Rectal smooth muscle tissue (tissue), 1 donor: ENCODE measurements at regions not wholly inside any gene's neighbourhood (a gene's known extent, or its start where the extent isn't known, plus 50 kb on each side); places are given as distances from the start of the nearest gene placed in this dataset.
A peak's percentile ranks its signal among the peaks of the same experiment; 100 is the strongest.
"Not testable (repeated sequence)": the region's sequence is repeated elsewhere in the genome, so short reads cannot be mapped to it uniquely, and the experiment has no call there.

Experiments used
- H3K27ac ChIP-seq: one replicate; pipeline ENCODE4 v1.7.0; 2013; ENCODE audit warnings: low read depth, low read length, inconsistent platforms
- H3K27me3 ChIP-seq: one replicate; pipeline ENCODE4 v1.7.0; 2013; ENCODE audit warnings: low read length; ENCODE audit not compliant: control insufficient read depth, insufficient read depth
- H3K36me3 ChIP-seq: one replicate; pipeline ENCODE4 v1.7.0; 2013; ENCODE audit warnings: low read length; ENCODE audit not compliant: control insufficient read depth, insufficient read depth
- H3K4me1 ChIP-seq: one replicate; pipeline ENCODE4 v1.7.0; 2013; ENCODE audit warnings: low read length; ENCODE audit not compliant: control insufficient read depth, insufficient read depth
- H3K4me3 ChIP-seq: one replicate; pipeline ENCODE4 v1.7.0; 2013; ENCODE audit warnings: low read length
- H3K9ac ChIP-seq: one replicate; pipeline ENCODE4 v1.7.0; 2013; ENCODE audit warnings: low read length

DNA sequence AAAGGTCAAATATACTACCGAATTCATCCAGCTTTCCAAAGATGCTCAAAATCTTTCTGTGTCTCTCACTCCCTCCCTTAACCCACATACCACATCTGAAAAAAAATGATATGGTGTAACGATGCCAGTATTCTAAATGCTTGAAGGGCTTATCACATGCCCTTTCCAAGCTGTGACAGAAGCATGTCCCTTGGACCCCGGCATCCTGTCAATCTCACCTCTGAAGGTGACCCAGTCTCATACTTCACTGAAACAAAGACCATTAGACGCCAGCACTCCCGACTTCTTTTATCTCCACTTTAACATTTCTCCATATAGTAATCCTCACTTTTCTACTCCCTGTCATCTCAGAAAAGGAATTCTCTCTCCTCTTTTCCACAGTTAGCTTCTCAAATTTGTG lies 130.8 kb downstream of the KBTBD2 start:
- not testable (repeated sequence) for H3K27me3 ChIP-seq, H3K36me3 ChIP-seq, H3K4me3 ChIP-seq, H3K27ac ChIP-seq, H3K4me1 ChIP-seq, H3K9ac ChIP-seq

- H3K36me3 ChIP-seq, H3K27me3 ChIP-seq, H3K4me3 ChIP-seq, H3K9ac ChIP-seq, H3K27ac ChIP-seq, H3K4me1 ChIP-seq: not testable (repeated sequence)
These were observed 131.7 kb downstream of the KBTBD2 start for GRCh38 chr7:32759859-32760258.

GRCh38 chr7:32753872-32754271 lies 137.7 kb downstream of the KBTBD2 start:
- not testable (repeated sequence) for H3K36me3 ChIP-seq, H3K4me3 ChIP-seq, H3K4me1 ChIP-seq, H3K9ac ChIP-seq, H3K27me3 ChIP-seq, H3K27ac ChIP-seq

DNA sequence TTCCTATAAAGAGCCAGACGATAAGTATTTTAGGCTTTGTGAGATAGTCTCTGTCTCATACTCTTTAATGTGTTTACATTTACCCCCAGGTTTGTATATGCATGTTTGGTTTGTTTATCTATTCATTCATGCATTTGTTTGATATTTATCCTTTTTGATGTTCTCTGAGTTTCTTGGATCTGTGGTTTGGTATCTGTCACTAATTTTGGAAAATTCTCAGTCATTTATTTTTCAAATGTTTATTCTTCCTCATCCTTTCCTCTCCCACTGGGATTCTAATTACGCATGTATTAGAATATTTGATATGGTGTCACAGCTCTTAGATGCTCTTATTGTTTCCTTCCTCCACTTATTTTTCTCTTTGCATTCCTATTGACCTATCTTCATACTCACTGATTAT lies 143.2 kb downstream of the KBTBD2 start:
- H3K4me3 ChIP-seq, H3K4me1 ChIP-seq: not testable (repeated sequence)

DNA sequence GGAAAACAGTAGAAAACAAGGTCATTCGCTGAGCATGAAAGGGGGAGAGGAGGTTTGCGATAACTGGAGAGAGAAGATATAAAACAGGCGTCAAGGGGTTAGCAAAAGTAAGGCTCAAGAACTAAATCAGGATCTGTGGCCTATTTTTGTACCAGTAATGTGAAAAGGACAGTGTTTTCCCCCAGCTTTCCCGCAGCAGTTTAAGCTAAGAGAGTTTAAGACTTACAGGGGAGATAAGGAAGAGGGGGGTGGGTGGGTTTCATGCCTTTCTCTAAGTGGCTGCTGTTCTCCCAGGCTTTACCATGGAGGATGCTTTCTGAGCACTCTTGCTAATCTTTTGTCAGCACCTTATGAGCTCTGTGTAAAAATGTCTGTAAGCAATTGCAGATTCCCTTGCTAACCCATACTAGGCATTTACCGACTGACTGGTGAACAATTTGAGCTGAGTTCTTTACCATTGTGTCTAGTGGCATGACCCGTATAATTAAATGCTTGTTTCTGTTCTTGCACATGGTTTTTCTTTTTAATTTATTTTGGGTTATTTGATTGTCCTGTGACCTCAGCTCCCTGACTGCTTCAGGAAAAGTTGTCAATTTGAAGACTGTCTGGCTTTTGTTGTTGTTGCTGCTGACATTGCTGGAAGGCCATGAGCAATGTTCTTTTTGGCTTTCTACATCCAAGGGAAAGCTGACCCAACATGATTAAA lies 144.0 kb downstream of the KBTBD2 start:
- H3K27ac ChIP-seq, H3K4me3 ChIP-seq, H3K4me1 ChIP-seq, H3K9ac ChIP-seq, H3K27me3 ChIP-seq, H3K36me3 ChIP-seq: not testable (repeated sequence)

More for the DNA sequence above, 143.2 kb downstream of the KBTBD2 start:
- H3K36me3 ChIP-seq, H3K27me3 ChIP-seq, H3K9ac ChIP-seq, H3K27ac ChIP-seq: not testable (repeated sequence)

DNA sequence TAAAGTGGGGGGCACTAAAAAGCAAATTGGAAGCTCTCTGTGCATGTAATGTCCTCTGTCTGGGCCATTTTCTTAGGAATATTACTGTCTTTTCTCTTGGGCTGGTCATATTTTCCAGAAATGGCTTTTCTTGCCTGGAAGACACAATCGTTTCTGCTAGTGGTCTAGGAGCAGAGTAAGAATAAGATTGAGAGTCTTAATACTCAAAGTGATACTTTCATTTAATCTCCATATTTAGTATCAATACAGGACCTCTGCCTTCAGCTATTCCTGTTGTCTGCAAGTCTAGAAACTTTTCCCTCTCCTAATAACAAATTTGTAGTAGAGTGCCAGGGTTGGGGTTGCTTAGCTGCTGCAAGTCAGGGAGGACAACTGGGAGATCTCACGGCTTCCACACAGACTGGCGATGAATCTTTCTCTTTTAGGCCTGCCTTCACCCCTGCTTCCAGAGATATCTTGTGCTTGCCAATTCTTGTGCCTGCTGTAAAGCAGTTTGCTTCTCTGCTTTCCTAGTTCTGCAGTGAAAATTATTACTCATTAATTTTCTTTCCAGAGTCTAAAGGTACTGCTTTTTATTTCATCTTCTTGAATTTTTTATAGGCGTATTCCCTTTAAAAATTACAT lies 149.6 kb downstream of the KBTBD2 start:
- H3K4me3 ChIP-seq, H3K9ac ChIP-seq, H3K27me3 ChIP-seq, H3K36me3 ChIP-seq, H3K4me1 ChIP-seq: not testable (repeated sequence)
- H3K27ac ChIP-seq: peak overlapping the region; percentile 24

DNA sequence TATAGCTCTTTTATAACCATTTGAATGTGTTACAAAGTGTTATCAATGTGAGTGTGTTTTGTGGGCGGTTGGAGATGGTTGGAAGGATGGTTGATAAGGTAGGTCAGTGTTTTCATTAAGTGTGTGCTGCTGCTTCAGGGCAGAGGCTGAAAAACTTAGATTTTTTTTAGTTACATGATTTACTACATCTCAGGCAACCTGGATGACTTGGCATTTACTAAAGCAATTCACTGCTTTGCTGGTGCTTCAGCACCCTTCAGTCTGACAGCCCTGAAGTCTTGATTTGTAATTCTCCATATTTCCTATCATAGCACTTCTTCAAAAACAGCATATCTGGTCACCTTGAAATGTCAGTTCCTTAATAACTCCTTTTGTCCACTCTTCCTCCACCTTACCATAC lies 151.8 kb downstream of the KBTBD2 start:
- not testable (repeated sequence) for H3K27me3 ChIP-seq, H3K4me3 ChIP-seq, H3K36me3 ChIP-seq, H3K9ac ChIP-seq, H3K27ac ChIP-seq, H3K4me1 ChIP-seq

DNA sequence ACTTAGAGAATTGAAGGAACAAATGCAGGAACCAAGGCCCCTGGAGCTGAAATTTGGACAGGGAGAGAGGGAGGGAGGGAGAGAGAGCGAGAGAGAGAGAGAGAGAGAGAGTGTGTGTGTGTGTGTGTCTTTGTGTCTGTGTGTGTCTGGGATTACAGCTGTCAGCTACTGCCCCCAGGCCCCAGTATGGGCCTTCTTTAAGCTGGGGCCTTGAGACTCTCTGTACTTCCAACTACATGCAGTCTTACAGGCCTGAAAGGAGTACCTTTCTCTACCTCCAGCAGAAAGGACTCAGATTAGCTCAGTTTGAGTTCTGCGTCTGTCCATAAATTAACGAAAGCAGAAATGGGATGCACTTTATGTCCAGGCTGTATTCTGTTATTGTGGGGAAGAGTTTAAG lies 153.2 kb downstream of the KBTBD2 start:
- not testable (repeated sequence) for H3K36me3 ChIP-seq, H3K4me3 ChIP-seq, H3K9ac ChIP-seq, H3K27me3 ChIP-seq, H3K27ac ChIP-seq, H3K4me1 ChIP-seq

DNA sequence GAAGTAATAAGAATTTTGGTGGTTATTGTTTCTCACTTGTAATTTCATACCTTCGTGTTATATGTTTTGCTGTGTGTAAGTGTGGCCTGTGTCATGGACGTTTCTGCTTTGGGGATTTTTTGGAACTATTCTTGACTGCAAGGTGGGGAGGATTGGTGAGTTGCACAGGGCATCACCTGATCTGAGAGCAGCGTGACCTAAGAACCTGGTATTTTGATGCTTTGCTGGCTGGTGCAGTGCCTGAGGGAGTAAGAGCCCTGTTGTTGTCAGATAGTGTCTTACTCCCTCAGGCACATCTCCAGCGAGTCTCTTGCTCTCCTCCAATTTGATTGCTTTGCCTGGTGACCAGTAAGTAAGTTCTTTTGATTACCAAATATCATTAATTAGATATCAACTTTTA lies 158.8 kb downstream of the KBTBD2 start:
- not testable (repeated sequence) for H3K36me3 ChIP-seq, H3K4me3 ChIP-seq, H3K9ac ChIP-seq, H3K4me1 ChIP-seq, H3K27me3 ChIP-seq, H3K27ac ChIP-seq

DNA sequence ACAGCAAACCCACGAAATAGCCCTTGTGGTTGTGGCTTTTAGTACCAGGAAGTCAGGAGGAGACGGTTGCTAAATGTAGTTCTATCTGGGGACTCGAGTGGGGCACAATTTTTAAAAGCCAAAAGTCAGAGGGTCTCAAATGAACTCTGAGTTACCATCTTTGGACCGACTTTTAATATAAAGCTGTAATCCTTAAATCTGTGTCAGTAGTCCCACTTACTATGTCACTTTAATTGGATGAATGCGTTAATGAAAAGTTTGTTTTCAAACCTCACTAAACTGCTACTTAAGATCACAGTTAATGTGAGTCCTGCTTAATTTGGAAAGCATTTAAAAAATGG lies 162.3 kb downstream of the KBTBD2 start:
- not testable (repeated sequence) for H3K9ac ChIP-seq, H3K27ac ChIP-seq, H3K27me3 ChIP-seq, H3K36me3 ChIP-seq, H3K4me1 ChIP-seq
- H3K4me3 ChIP-seq: peak overlapping the region; percentile 21

DNA sequence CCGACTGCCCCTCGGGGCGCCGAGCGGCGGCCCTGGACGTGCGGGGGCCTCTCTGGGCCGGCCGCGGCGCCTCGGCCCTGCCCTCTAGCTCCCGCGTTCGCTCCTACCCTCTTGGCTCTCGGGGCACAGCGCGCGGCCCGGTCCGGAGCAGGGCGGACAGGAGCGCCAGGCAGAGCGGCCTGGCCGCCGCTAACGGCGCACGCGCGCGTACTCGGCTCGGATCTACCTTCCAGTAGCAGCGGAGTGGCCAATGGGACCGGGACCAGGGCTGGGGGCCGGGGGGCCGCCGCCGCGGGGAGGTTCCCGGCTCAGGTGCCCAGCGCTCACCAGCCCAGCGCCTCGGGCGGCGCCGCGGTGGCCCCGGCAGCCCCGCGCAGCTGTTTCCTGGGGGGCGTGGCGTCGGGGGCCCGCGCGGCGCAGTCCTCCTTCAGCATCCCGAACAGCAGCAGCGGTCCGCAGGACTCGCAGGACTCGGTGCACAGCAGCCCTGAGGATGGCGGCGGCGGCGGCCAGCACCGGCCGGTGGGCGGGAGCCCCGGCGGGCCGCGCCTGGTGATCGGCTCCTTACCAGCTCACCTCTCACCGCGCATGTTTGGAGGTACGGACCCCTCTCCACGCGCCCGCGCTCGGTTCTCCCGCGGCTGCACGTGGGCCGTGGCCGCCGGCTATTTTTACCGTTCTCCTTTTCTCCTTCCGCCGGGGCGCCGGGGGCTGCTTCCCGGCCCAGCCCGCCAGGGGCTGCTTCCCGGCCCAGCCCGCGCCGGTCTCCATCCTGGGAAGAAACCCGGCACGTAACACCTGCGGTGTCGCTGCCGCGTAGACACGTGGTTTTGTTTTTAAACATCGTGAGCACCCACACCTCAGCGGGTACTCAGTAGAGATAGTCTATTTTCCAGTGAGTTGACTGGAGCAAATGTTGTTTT lies 162.9 kb downstream of the KBTBD2 start:
- Histone ChIP-seq H3K4me3 (peak overlapping the region; percentile 66), H3K27ac (peak overlapping the region; percentile 77), H3K9ac (peak overlapping the region; percentile 62)
- H3K36me3 ChIP-seq, H3K27me3 ChIP-seq, H3K4me1 ChIP-seq: not testable (repeated sequence)

- not testable (repeated sequence) for H3K36me3 ChIP-seq, H3K27me3 ChIP-seq, H3K4me1 ChIP-seq
- Histone ChIP-seq H3K9ac (peak overlapping the region; percentile 62), H3K27ac (peak overlapping the region; percentile 77), H3K4me3 (peak overlapping the region; percentile 66)
These were observed 163.8 kb downstream of the KBTBD2 start for GRCh38 chr7:32727483-32728411.
